HG02870 (cell line): ENCODE measurements at regions not wholly inside any gene's neighbourhood (a gene's known extent, or its start where the extent isn't known, plus 50 kb on each side); places are given as distances from the start of the nearest gene placed in this dataset.
"Not testable (repeated sequence)": the region's sequence is repeated elsewhere in the genome, so short reads cannot be mapped to it uniquely, and the experiment has no call there.

Experiments used
- ATAC-seq: cut with Tn5 transposase; IDR thresholded peaks from one replicate; pipeline ENCODE4 v1.9.1; 2021; ENCODE audit warnings: mild to moderate bottlenecking, moderate library complexity; ENCODE audit not compliant: unreplicated experiment

DNA sequence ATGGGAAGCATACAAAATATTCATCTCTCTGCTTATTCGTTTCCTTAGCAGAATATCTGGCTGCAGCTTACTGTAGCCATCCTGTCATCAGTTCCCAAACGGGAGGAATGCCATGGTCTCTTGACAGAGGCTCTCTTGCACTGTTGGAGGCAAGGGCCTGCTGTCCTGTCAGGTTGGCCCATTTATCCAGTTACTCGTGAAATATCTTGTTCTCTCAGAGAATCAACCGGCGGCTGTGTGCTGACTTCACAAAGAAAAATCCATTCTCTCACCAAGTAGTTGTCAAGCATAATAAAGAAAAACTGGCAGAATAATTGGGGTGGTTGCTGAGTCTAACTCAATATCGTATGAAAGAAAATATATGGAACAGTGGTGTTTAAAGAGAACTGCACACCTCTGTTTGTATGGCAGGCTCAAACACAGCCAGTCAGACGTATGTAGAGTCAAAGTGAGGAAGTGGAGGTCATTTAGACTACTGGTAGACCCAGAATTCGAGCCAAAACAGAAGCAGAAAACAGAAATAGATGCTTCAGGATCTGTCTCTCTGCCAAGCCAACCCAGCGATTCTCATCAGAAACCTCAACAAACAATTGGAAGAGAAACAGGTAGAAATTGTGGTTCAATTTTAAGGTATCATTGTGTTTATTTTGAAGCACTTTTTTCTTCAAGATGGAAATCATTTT is 349.2 kb upstream of the PRKCQ start:
- no peak for ATAC-seq

DNA sequence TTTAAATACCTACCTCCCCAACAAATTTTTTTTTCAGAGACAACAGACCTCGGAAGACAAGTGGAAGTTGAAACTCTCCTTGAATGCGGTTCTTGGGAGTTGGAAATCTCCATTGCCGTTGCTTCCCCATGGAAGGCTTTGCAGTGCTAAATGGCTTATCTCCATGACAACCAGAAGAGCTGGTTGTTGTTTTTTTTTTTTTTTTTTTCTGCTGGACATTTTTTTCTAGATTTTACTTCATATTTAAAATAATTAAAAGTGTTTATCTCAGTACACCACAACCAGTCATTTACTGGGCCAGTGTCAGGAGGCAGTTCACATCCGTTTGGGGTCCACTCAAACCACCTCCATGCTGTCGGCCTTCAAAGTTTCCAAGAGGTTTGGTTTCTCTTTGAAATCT is 348.5 kb upstream of the PRKCQ start:
- no peak for ATAC-seq

DNA sequence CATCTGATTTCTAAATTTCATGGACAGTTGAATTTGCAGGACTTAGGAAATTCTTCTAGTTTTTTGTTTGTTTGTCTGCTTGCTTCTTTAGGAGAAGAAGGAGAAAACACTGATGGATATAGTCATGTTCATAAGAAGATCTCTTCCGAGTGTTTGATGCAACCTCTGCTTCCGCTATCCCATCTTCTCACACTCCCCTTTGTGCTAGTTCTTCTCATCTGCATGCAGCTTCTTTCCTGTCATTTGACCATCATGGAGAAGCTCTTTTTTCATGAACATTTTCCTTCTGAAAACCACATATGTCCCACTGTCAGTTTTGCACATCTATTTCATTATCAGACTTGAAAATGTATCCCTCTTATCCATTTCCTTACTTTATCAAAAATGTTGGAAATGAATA is 346.9 kb upstream of the PRKCQ start:
- ATAC-seq: no peak

DNA sequence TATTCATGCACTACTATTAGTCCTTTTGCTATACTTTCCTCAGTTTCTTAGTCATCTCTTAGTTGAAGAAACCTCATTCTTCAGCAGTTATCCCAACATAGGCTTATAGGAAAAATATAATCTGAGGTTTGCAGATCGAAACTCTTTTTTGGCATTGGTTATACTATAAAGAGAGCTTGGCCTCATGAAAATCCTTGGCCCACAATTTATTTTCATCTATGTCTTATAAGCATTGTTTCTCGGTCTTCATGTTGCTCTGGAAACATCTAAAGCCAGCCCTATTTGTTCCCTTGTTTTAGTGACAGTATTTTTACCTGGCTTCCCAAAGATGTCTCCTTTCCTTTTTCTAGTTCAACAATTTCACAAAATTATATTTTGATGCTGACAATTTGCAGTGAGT is 345.1 kb upstream of the PRKCQ start:
- ATAC-seq: no peak

DNA sequence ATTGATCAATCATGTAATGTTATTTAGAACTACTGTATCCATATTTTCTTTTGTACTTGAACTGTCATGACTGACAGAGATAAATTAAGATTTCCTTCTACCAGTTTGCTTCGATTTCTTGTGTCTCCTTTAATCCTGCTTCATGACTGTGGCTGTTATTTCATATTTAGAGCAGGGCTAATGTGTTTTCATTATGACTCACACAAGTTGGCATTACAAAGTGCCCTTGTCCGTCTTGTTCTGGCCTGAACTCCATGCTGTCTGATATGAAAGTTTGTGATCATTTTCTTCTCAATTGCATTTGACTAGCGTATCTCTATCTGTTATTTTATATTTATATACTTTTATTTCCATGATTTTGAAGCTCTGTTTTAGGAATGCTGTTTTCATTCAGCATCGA is 344.1 kb upstream of the PRKCQ start:
- no peak for ATAC-seq

DNA sequence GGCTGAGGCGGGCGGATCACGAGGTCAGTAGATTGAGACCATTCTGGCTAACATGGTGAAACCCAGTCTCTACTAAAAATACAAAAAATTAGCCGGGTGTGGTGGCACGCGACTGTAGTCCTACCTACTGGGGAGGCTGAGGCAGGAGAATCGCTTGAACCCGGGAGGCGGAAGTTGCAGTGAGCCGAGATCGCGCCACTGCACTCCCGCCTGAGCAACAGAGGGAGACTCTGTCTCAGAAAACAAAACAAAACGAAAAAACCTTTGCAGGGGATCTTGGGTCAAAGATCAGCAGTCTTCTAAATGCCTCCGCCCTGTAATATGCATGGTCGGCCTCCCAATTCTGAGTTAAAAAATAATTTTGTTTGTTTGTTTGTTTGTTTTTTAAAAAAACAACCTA is 340.9 kb upstream of the PRKCQ start:
- ATAC-seq: not testable (repeated sequence)

DNA sequence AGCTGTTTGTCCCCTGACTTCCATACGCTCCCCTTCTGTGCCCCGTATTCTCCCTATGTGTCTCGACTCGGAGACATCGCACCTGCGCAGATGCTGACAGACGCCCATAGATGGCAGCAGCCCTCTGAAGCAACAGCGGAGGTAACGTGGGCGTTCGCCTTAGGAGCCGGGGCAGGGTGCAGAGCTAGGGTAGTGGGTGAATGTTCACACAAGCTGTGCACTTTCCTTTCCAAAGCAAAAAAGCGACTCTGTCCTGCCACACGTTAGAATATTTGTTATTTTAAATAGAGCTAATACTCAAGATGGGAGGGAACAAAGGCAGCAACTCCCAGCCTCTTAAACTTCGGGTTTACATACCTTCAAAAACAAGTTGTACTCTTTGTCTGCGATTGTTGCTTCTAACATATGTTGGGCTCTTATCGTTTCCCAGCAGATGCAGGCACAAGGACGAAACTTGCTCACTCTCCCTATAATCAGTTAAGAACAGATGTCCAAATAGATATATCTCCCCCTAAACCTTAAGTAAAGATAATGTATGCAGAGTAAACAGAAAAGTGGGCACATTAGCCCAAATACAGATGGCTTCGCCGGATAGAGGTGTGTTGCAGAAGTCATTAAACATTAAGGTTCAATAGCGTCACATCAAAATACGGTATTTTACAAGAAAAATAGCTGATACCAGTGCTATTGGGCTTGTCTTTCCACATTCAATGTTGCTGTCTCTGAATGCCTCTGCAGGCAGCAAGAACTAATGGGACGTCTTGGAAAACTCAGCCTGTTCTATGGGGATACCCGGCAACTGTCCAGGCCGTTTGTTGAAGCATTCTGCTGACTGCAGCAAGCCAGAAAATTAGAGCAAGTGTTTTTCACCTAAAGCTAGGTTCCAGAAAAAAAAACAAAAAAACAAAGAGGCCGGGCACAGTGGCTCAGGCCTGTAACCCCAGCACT is 340.3 kb upstream of the PRKCQ start:
- ATAC-seq: peak; percentile 98

DNA sequence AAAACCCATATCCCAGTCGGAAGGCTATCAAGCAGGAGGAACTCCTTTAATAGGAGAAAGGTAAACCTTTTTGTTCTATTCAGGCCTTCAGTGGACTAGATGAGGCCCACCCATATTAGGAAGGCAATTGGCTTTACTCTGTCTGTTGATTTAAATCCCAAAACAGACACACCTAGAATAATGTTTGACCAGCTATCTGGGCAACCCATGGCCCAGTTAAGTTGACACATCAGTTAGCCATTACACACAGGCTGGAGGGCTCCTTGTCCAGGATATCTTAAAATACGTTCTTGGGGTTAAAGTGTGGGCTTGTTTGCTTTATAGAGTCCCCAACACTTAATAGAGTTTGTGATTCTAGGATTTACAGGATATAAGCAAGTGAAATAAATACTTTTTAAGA is 339.0 kb upstream of the PRKCQ start:
- no peak for ATAC-seq

DNA sequence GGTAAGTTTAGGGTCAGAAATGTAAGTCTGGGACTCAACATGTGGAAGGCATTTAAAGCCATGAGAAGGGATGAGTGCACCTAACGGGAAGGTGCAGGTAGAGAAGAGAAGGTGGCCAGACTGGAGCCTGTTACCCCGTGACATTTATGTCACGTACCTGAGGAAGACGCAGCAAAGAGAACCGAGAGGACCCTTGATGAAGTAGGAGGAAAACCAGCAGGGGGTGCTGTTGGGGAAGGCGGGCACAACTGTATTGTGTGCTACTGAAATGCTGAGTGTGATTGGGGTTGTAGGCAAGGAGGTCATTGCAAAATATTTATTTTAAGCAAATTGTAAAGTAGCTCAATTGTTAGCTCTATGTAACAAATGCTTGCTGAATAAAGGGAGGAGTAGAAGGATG is 338.2 kb upstream of the PRKCQ start:
- no peak for ATAC-seq

DNA sequence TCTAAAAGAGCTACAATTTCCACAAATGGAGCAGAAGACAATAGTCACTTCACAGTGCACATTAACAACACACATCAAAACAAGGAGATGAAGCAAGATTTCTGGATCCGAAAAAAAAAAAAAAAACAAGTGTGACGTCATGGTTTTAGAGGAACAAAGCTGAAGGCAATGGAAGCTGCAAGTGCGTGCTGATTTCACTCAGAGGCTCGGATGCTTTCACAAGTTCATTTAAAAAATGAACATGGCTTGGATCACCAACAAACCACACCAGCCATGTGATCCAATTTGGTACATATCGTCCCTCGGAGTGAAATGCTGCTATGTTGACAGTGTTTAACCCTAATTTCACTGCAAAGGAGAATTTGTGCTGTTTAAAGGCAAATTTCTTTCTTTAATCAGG is 337.0 kb upstream of the PRKCQ start:
- ATAC-seq: no peak

DNA sequence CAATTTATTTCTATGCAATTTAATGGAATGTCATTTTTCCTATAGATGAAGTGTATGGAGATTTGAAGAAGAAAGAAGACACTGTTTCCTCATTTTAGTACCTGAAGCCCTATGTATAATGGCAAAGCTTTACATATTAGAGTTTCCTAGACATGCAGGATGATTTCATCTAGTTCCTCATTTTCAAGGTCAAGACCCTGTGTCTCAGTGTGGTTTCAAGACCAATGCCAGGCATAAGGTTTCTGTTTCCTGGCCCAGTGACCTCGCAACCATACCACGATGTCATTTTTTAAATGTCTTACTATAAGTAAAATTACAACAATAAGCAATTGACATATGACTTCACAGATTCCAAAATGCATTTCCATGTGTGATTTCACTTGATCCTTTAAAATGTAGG is 336.5 kb upstream of the PRKCQ start:
- no peak for ATAC-seq

DNA sequence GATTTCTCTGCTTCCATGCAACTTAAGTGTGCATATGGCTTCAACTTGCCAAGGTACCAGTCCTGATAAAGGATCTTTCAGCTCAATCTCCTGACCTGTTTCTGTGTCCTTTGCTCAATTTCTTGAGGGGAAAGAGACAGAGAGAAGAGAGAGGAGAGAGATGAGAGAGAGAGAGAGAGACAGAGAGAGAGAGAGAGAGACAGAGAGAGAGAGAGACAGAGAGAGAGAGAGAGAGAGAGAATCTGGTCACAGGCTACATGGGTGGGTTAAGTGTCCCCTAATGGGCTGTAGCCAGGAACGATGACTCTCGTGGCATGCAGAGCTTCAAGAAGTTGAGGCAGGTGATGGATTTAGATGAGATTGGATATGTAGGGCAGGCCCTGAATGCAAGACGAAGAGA is 335.2 kb upstream of the PRKCQ start:
- ATAC-seq: no peak

DNA sequence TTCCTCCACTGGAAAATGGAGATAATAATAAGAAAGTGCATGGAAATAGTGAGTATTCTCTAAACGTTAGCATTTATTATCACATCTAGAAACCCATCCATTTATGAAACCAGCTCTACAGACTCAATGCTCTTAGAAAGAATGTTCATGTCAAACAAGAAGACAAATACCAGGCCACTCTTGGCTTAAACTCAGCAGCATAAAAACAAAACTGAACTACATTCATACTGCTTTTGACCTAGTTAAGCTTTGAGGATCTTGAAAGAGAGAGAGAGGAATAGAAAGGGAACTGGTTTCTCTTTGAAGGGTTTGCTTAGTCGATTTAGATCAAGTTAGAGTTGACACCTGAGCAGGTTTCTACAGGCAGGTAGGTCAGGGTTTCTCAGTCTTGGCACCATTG is 332.9 kb upstream of the PRKCQ start:
- peak; percentile 50 for ATAC-seq

DNA sequence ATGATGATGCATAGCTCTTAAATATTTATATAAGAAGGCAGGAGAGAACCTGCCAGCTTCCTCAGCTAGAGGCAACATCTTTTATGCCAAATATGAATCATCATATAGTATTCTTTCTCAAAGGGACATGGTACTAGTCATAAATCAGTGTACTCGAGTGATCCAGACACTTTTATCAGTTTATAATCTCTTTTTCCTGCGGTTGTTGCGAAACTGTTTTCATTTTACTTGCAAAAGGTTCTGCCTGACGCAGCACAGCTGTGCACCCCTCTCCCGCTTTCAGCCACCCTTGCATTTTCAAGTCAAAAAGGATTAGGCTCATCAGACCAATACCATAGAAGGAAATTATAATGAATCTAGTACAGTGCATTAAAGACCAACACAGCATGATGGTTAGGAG is 332.3 kb upstream of the PRKCQ start:
- ATAC-seq: peak; percentile 61

DNA sequence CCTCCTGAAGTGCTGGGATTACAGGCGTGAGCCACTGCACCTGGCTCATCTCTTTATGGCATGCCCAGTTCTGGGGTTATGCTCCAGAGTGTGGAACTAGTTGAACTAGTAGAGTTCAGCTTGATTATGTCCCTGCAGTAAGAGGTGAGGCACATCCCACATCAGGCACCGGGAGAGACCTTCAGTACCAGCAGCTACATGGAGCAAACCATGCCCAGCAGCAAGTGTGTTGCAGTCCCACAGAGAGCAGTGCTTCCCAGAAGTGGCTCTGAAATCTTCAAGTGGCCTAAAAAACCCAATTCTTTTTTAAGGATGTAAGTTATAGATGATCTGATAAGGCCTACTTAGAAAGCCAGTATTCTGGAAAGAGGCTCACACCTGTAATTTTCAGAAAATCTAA is 331.9 kb upstream of the PRKCQ start:
- ATAC-seq: no peak

DNA sequence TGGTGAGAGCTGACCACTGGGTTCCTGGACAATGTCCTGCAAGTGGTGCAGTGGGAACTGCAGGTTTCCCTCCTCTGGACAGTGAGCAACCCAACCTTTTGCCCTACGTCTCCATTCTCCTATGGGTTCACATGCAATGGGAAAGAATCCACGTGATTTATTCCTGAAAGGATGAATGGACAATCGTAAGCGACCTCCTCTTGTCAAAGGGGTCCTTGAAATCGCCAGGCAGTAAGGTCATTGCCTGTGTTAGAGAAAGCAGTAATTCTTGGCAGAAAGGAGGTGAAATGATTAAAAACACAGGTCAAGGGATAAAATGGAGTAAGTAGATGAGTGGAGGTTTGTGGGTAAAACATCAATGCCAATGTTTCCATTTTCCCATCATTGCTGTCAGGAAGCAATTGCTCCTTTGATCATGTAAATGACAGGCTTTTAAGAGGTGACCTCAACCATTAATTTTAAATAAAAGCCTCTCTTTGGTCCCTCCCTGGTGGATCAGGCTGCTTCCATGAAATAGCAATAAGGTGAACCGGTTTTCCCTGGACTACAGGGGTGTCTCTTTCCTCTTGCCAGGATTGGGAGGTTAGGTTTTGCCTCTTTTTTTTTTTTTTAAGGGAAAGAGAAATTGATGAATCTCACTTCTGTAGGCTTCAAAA is 330.0 kb upstream of the PRKCQ start:
- no peak for ATAC-seq

DNA sequence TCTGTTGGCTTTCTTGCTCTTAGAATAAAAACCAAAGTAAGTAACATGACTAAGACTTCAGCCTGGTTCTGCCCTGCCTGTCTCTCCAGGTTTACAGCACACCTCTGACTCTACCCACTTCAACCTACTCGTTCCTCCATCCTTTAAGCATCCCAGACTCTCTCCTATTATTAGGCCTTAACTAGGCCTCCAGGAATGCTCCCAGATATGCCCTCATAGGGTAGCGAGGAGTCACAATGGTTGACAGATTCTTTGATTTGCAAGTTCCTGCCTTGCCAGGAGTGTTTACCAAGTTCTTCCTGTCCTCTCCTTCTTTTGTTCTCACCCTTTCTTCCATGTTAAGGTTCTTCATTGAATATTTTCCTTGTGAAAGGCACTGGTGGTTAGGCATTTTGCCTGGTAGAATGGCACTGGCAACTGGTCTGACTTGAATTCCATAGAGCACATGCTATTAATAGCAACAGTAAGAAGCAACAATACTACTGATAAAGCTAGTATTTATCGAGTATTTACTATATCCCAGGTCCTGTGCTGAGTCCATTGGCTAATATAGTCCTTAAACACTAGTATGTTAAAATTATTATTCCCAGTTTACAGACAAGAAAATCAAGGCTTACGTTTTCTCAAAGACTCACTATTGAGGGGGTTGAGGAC is 327.9 kb upstream of the PRKCQ start:
- ATAC-seq: no peak

DNA sequence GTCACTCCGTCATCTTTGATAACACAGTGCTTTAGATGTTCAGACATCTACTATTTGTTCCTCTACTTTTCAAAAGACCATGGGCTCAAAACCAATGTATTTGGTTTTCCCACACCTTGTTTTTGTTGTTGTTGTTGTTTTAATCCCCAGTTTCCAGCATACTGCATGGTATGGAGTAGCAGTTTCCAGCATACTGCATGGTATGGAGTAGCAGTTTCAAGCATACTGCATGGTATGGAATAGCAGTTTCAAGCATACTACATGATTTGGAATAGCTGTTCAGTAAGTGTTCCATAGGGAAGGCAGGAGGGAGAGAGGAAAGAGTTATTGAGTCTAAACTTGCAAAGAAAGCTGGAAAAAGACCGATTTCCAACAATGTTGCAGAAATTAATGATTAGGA is 314.3 kb upstream of the PRKCQ start:
- ATAC-seq: no peak

DNA sequence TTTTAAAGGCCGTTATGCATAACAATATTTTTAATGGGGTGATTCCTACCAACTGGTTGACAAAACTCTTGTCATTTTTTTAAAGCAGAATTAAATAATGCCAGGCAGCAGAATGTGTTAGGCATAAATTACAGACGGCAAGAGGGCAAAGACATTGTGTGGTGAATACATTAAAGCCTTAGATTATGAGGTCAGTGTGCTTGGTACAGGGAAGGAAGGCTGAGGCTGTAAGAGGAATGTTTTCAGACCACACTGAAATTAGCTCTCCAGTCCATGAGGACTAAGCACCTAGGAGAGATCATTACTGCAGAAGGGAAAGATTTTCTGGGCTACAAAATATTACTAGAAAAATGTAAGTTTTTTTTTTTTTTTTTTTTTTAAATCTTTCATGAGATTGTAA is 312.8 kb upstream of the PRKCQ start:
- ATAC-seq: no peak

DNA sequence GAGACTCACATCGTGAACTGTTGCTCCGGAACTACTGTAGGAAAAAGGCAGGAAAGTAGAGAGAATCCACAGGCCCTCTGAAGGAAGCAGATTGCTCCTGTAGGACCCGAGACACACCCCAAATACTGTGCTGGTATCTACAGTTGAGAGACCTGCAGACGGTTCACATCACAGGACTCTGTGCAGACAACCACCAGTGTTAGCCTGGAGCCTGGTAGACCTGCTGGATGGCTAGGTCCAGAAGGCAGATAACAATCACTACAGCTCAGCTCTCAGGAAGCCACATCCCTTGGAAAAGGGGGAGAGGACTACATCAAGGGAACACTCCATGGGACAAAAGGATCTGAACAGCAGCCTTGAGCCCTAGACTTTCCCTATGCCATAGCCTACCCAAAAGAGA is 311.8 kb upstream of the PRKCQ start:
- ATAC-seq: no peak

DNA sequence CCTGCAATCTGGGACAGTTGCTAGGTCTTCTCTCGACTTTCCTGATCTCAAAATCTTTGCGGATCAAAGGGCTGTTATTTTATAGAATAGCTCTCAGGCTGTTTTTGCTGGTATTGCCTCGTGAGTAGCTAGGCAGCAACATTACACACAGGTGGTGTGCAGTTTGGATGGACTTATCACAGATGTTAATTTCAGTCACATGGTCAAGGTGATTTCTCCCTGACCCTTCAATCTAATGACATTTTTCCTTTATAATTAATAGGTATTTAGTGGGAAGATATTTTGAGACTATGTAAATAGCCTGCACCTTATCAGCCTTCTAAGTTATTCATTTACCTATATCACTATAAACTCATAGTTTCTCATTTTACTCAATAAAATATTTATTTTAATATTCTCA is 309.6 kb upstream of the PRKCQ start:
- ATAC-seq: no peak
